K562 (cell line): ENCODE measurements at regions not wholly inside any gene's neighbourhood (a gene's known extent, or its start where the extent isn't known, plus 50 kb on each side); places are given as distances from the start of the nearest gene placed in this dataset.

Source experiments
- ATAC-seq: fragments of 200-7000 bp; cut with Tn5 transposase; 3 replicates; pipeline ENCODE4 v1.9.1; 2020; ENCODE audit warnings: moderate library complexity
- BruUV-seq: library from RNA; stranded (reverse); fragments of 400-500 nt; replicated peaks from 2 replicates; lab custom pipeline; 2021; lab: Mats Ljungman, UMichigan
- CTCF ChIA-PET: fragments of 300-600 bp; formaldehyde crosslinking; extraction: SDS; loops from one replicate; lab custom pipeline; 2021; ENCODE audit warnings: low intra/inter-chr PET ratio; lab: Yijun Ruan, JAX
- POLR2A ChIA-PET: fragments of 300-600, 350-650 bp; sonication (Branson Sonifier 250); formaldehyde crosslinking; extraction: SDS; loops from one replicate; lab custom pipeline; 2021; ENCODE audit warnings: antibody characterized with exemption, inconsistent platforms; lab: Yijun Ruan, JAX
- DNase-seq, 4 experiments: peaks; one replicate each; pipeline versions ENCODE4 v3.0.0 to v3.0.0-alpha.2; 2011 to 2018; ENCODE audit warnings: low spot score in 3 of 4, mixed read lengths in 3 of 4; ENCODE audit errors: extremely low read depth in 1 of 4
- FAIRE-seq: peaks from 2 replicates; lab custom pipeline; 2011; peaks lifted over from hg19 to GRCh38; lab: Jason Lieb, UNC
- H2AFZ ChIP-seq: 2 replicates; pipeline ENCODE4 v1.6.0; 2011; ENCODE audit warnings: low read depth, low read length, control low read depth, inconsistent platforms
- H3K27ac ChIP-seq: fragments of 200-600 bp; 3 replicates; pipeline ENCODE4 v1.8.0; 2011; ENCODE audit warnings: low read depth, mild to moderate bottlenecking, control low read depth, inconsistent platforms, low read length, moderate library complexity, mixed read lengths; ENCODE audit errors: extremely low read depth
- H3K27me3 ChIP-seq, 2 experiments: fragments of 300-600 bp in 1 of 2; 2 replicates in 1 of 2; 3 replicates in 1 of 2; pipeline versions ENCODE4 v1.6.0 to v1.8.0; 2011; ENCODE audit warnings: inconsistent platforms in 2 of 2, low read length in 2 of 2, mild to moderate bottlenecking in 1 of 2, mixed read lengths in 1 of 2, moderate library complexity in 1 of 2; ENCODE audit not compliant: control insufficient read depth in 2 of 2, insufficient read depth in 2 of 2
- H3K36me3 ChIP-seq: fragments of 300-600 bp; 3 replicates; pipeline ENCODE4 v1.8.0; 2011; ENCODE audit warnings: mild to moderate bottlenecking, low read length, inconsistent platforms; ENCODE audit not compliant: control insufficient read depth, insufficient read depth
- H3K4me1 ChIP-seq, 2 experiments: fragments of 200-600 bp in 1 of 2; replicated peaks in 1 of 2; 2 replicates in 1 of 2; 3 replicates in 1 of 2; pipeline versions ENCODE4 v1.5.1 to v1.8.0; 2011; ENCODE audit warnings: inconsistent platforms in 2 of 2, low read length in 2 of 2, mild to moderate bottlenecking in 1 of 2, mixed read lengths in 1 of 2, moderate library complexity in 1 of 2; ENCODE audit not compliant: control insufficient read depth in 2 of 2, insufficient read depth in 2 of 2
- H3K4me2 ChIP-seq: 2 replicates; pipeline ENCODE4 v1.6.1; 2011; ENCODE audit warnings: low read length, control low read depth, inconsistent platforms, mixed read lengths; ENCODE audit not compliant: insufficient read depth
- H3K4me3 ChIP-seq: fragments of 200-600 bp; sonication (generic), shearing (Covaris generic); 2 replicates; pipeline ENCODE4 v1.5.1; 2016; ENCODE audit warnings: control low read depth, inconsistent platforms
- H3K79me2 ChIP-seq: fragments of 200-600 bp; 3 replicates; pipeline ENCODE4 v1.8.0; 2011; ENCODE audit warnings: low read length, inconsistent platforms; ENCODE audit not compliant: control insufficient read depth, insufficient read depth
- H3K9ac ChIP-seq, 2 experiments: 2 replicates each; pipeline versions ENCODE4 v1.6.0 to v1.6.1; 2011; ENCODE audit warnings: low read depth in 2 of 2, low read length in 2 of 2, control low read depth in 1 of 2, inconsistent platforms in 1 of 2, mild to moderate bottlenecking in 1 of 2, mixed read lengths in 1 of 2; ENCODE audit not compliant: insufficient read depth in 1 of 2
- H3K9me1 ChIP-seq: one replicate; pipeline ENCODE4 v1.6.0; 2011; ENCODE audit warnings: inconsistent platforms, mild to moderate bottlenecking, low read length, moderate library complexity; ENCODE audit not compliant: control insufficient read depth, insufficient read depth
- H3K9me3 ChIP-seq: replicated peaks from 2 replicates; pipeline ENCODE4 v1.5.1; 2011; ENCODE audit warnings: low read depth, low read length, inconsistent platforms; ENCODE audit not compliant: control insufficient read depth, insufficient read depth
- H4K20me1 ChIP-seq: replicated peaks from 2 replicates; pipeline ENCODE4 v1.6.1; 2011; ENCODE audit warnings: low read length, inconsistent platforms, mixed read lengths; ENCODE audit not compliant: control insufficient read depth, insufficient read depth
- ATF7 ChIP-seq: fragments of 450-650 bp; IDR thresholded peaks from 2 replicates; pipeline ENCODE4 v1.7.1; 2014; ENCODE audit warnings: mild to moderate bottlenecking, moderate library complexity
- DIDO1 ChIP-seq: fragments of 450-650 bp; IDR thresholded peaks from 2 replicates; pipeline ENCODE4 v1.6.1; 2016; ENCODE audit warnings: low read depth, missing biosample characterization, missing genetic modification characterization
- JUND ChIP-seq, 2 experiments: IDR thresholded peaks; 2 replicates in 1 of 2; 3 replicates in 1 of 2; pipeline ENCODE4 v1.6.1; 2011; ENCODE audit warnings: borderline replicate concordance in 2 of 2, low read depth in 2 of 2, low read length in 2 of 2, improper control_type of control experiment in 1 of 2, missing biosample characterization in 1 of 2, missing genetic modification characterization in 1 of 2, missing genetic modification reagents in 1 of 2
- NFRKB ChIP-seq: fragments of 450-650 bp; IDR thresholded peaks from 2 replicates; pipeline ENCODE4 v1.6.1; 2016; ENCODE audit warnings: low read depth
- RB1 ChIP-seq: fragments of 450-650 bp; IDR thresholded peaks from 2 replicates; pipeline ENCODE4 v1.6.1; 2017; ENCODE audit warnings: low read depth, mild to moderate bottlenecking
- RBM25 ChIP-seq: fragments of 200-400 bp; formaldehyde crosslinking; IDR thresholded peaks from 2 replicates; pipeline ENCODE4 v1.6.1; 2018; ENCODE audit warnings: low read length, low read depth, moderate library complexity; ENCODE audit not compliant: severe bottlenecking
- TRIM28 ChIP-seq: fragments of 450-650 bp; IDR thresholded peaks from 2 replicates; pipeline ENCODE4 v1.6.1; 2017
- ZNF217 ChIP-seq: sonication (generic); formaldehyde crosslinking; IDR thresholded peaks from 2 replicates; pipeline ENCODE4 v1.8.0; 2022; ENCODE audit warnings: mild to moderate bottlenecking, missing genetic modification reagents
- WGBS: fragments of 100-300 bp; shearing (Covaris generic); methylation state at CpG from one replicate; pipeline ENCODE4 v1.1.6; 2016; ENCODE audit warnings: low coverage, mixed read lengths; ENCODE audit not compliant: insufficient coverage; ENCODE audit errors: missing lambda C conversion rate; 5-methylcytosine and 5-hydroxymethylcytosine counted together
- in situ Hi-C: fragments of 300-500 bp; cut with MboI; formaldehyde crosslinking; loops from 4 replicates; pipeline ENCODE4 v1.15.0; 2018; ENCODE audit warnings: inconsistent platforms, mixed read lengths
- intact Hi-C: fragments of 100-400 bp; cut with micrococcal nuclease; formaldehyde crosslinking; loops from 2 replicates; pipeline ENCODE4 v1.14.2; 2022
- TF ChIP-seq, protein P1 (sequence below): fragments of 450-650 bp; IDR thresholded peaks from 2 replicates; pipeline ENCODE4 v1.6.1; 2016
- TF ChIP-seq, protein P2 (sequence below), 2 experiments: fragments of 450-650 bp in 1 of 2; sonication (generic) in 1 of 2; formaldehyde crosslinking in 1 of 2; IDR thresholded peaks in 1 of 2; conservative IDR thresholded peaks in 1 of 2; 2 replicates each; pipeline versions ENCODE4 v1.6.1 to v1.8.1; 2016 to 2023; ENCODE audit warnings: mild to moderate bottlenecking in 2 of 2, moderate library complexity in 2 of 2, inconsistent platforms in 1 of 2, missing genetic modification reagents in 1 of 2
- TF ChIP-seq, protein P3 (sequence below): sonication (generic); formaldehyde crosslinking; IDR thresholded peaks from 2 replicates; pipeline ENCODE4 v1.8.0; 2022; ENCODE audit warnings: missing genetic modification reagents, mild to moderate bottlenecking, moderate library complexity, borderline replicate concordance
- TF ChIP-seq, protein P4 (sequence below), 2 experiments: IDR thresholded peaks; 2 replicates each; pipeline ENCODE4 v1.6.1; 2012; ENCODE audit warnings: improper control_type of control experiment in 2 of 2, low read depth in 2 of 2, low read length in 2 of 2, borderline replicate concordance in 1 of 2
- TF ChIP-seq, protein P5 (sequence below): sonication (generic); formaldehyde crosslinking; IDR thresholded peaks from 2 replicates; pipeline ENCODE4 v1.8.1; 2023; ENCODE audit warnings: mild to moderate bottlenecking, missing genetic modification reagents, moderate library complexity
- TF ChIP-seq, protein P6 (sequence below): fragments of 250-450 bp; sonication (Bioruptor Pico); IDR thresholded peaks from 2 replicates; pipeline ENCODE4 v1.6.1; 2021; ENCODE audit warnings: mild to moderate bottlenecking

DNA sequence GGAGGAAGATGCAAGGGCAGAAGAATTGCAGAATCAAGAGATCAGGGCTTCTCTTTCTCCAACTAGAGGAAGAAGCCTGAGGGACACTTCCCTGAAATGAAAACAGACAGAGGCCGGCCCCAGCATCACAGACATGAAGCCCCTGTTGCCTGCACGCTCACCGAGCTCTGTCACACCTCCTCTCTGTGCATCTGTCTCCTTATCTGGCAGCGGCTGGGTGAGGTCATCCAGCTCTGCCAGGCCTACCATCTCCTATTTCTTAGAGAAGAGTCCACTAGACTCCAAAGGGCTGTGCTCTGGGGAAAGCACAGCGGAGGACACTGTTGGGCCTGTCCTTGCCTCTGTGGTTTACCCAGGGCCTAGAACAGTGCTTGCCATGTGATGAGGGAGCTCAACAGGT lies 71.9 kb upstream of the MLN start:
- no peaks in the 10 kb centered on the region for H3K79me2 ChIP-seq
- no TSS peak for BruUV-seq
- H3K9ac ChIP-seq: no peak overlapping the region
- ChIA-PET CTCF (no interaction called here), POLR2A (interaction anchor here (0.7 to 1.1 kb wide), 5 partner anchors 9 to 104 kb away, joined by 3 to 4 read pairs (median 3); no protein-coding TSS in a partner anchor)
- FAIRE-seq (no peak), DNase-seq (no peak), ATAC-seq (peak; percentile 32; the same call in 1 of the 3 replicates)
- no peaks in the 10 kb centered on the region; the same call in 1 of the 2 replicates for H4K20me1 ChIP-seq
- 1% methylated on average over 5 of the region's 5 CpGs for WGBS
- no peak overlapping the region for H2AFZ ChIP-seq
- peaks cover 25 to 84% of the 10 kb centered on the region in 2 experiments for H3K27me3 ChIP-seq
- H3K9me3 ChIP-seq: no peaks in the 10 kb centered on the region
- H3K4me1 ChIP-seq: peaks cover 2 to 10% of the 10 kb centered on the region in 2 experiments; a peak in 3 of 5 replicates
- TF ChIP-seq JUND (IDR thresholded peaks at IDR 0.05; ENCODE audit: borderline replicate concordance, low read depth, low read length): peak; percentile 41; the same call in 1 of the 2 replicates
- no peak for TF ChIP-seq JUND (tag; IDR thresholded peaks at IDR 0.05; ENCODE audit: borderline replicate concordance, low read depth, low read length)
- TF ChIP-seq DIDO1 (tag): no peak
- TF ChIP-seq, protein P1, sequence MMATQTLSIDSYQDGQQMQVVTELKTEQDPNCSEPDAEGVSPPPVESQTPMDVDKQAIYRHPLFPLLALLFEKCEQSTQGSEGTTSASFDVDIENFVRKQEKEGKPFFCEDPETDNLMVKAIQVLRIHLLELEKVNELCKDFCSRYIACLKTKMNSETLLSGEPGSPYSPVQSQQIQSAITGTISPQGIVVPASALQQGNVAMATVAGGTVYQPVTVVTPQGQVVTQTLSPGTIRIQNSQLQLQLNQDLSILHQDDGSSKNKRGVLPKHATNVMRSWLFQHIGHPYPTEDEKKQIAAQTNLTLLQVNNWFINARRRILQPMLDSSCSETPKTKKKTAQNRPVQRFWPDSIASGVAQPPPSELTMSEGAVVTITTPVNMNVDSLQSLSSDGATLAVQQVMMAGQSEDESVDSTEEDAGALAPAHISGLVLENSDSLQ: no peak
- peak; percentile 31; the same call in 1 of the 2 replicates for TF ChIP-seq ATF7
- no peak for TF ChIP-seq RB1
- TF ChIP-seq RBM25: no peak
- TF ChIP-seq, protein P2, sequence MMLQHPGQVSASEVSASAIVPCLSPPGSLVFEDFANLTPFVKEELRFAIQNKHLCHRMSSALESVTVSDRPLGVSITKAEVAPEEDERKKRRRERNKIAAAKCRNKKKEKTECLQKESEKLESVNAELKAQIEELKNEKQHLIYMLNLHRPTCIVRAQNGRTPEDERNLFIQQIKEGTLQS (IDR thresholded peaks at IDR 0.05): peak; percentile 72
- TF ChIP-seq, protein P2 (CRISPR knock-in tag; conservative IDR thresholded peaks at IDR 0.05): no peak
- TF ChIP-seq NFRKB: no peak
- TF ChIP-seq, protein P3, sequence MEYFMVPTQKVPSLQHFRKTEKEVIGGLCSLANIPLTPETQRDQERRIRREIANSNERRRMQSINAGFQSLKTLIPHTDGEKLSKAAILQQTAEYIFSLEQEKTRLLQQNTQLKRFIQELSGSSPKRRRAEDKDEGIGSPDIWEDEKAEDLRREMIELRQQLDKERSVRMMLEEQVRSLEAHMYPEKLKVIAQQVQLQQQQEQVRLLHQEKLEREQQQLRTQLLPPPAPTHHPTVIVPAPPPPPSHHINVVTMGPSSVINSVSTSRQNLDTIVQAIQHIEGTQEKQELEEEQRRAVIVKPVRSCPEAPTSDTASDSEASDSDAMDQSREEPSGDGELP (CRISPR knock-in tag): peak; percentile 20; the same call in 1 of the 2 replicates
- no peak for TF ChIP-seq TRIM28
- TF ChIP-seq, protein P4, sequence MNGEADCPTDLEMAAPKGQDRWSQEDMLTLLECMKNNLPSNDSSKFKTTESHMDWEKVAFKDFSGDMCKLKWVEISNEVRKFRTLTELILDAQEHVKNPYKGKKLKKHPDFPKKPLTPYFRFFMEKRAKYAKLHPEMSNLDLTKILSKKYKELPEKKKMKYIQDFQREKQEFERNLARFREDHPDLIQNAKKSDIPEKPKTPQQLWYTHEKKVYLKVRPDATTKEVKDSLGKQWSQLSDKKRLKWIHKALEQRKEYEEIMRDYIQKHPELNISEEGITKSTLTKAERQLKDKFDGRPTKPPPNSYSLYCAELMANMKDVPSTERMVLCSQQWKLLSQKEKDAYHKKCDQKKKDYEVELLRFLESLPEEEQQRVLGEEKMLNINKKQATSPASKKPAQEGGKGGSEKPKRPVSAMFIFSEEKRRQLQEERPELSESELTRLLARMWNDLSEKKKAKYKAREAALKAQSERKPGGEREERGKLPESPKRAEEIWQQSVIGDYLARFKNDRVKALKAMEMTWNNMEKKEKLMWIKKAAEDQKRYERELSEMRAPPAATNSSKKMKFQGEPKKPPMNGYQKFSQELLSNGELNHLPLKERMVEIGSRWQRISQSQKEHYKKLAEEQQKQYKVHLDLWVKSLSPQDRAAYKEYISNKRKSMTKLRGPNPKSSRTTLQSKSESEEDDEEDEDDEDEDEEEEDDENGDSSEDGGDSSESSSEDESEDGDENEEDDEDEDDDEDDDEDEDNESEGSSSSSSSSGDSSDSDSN (IDR thresholded peaks at IDR 0.05; ENCODE audit: borderline replicate concordance in 1 of 2, low read depth in 2 of 2, low read length in 2 of 2): no peak
- TF ChIP-seq, protein P5, sequence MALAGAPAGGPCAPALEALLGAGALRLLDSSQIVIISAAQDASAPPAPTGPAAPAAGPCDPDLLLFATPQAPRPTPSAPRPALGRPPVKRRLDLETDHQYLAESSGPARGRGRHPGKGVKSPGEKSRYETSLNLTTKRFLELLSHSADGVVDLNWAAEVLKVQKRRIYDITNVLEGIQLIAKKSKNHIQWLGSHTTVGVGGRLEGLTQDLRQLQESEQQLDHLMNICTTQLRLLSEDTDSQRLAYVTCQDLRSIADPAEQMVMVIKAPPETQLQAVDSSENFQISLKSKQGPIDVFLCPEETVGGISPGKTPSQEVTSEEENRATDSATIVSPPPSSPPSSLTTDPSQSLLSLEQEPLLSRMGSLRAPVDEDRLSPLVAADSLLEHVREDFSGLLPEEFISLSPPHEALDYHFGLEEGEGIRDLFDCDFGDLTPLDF (CRISPR knock-in tag): no peak
- no peak for TF ChIP-seq ZNF217 (CRISPR knock-in tag)
- TF ChIP-seq, protein P6, sequence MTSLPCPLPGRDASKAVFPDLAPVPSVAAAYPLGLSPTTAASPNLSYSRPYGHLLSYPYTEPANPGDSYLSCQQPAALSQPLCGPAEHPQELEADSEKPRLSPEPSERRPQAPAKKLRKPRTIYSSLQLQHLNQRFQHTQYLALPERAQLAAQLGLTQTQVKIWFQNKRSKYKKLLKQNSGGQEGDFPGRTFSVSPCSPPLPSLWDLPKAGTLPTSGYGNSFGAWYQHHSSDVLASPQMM (CRISPR knock-in tag): no peak
- no peak overlapping the region for H3K4me2 ChIP-seq
- no peak overlapping the region for H3K27ac ChIP-seq
- no peak overlapping the region for H3K4me3 ChIP-seq
- intact Hi-C loops (no loop called here), in situ Hi-C loops (no loop called here)
- H3K36me3 ChIP-seq: no peaks in the 10 kb centered on the region
- no peaks in the 10 kb centered on the region for H3K9me1 ChIP-seq
